GM23338 (cell line): ENCODE measurements at regions not wholly inside any gene's neighbourhood (a gene's known extent, or its start where the extent isn't known, plus 50 kb on each side); places are given as distances from the start of the nearest gene placed in this dataset.

Experiments used
- CTCF ChIP-seq, 2 experiments: fragments of 200-600 bp in 1 of 2; sonication (generic) in 1 of 2; conservative IDR thresholded peaks; 2 replicates each; pipeline versions ENCODE4 v1.5.1 to v1.6.1; 2016 to 2017; ENCODE audit warnings: antibody characterized with exemption in 2 of 2, low read depth in 2 of 2, mild to moderate bottlenecking in 2 of 2, moderate library complexity in 1 of 2
- ETS1 ChIP-seq: IDR thresholded peaks from 2 replicates; pipeline ENCODE4 v1.6.1; 2016; ENCODE audit warnings: antibody characterized with exemption
- EZH2 ChIP-seq: fragments of 200-600 bp; sonication (generic); IDR thresholded peaks from one replicate; pipeline ENCODE4 v1.8.0; 2017; ENCODE audit warnings: antibody characterized with exemption, mild to moderate bottlenecking, low read depth; ENCODE audit not compliant: unreplicated experiment
- JUNB ChIP-seq: IDR thresholded peaks from one replicate; pipeline ENCODE4 v1.6.1; 2016; ENCODE audit warnings: antibody characterized with exemption; ENCODE audit not compliant: unreplicated experiment
- NANOG ChIP-seq: IDR thresholded peaks from 2 replicates; pipeline ENCODE4 v1.6.1; 2016; ENCODE audit warnings: antibody characterized with exemption, borderline replicate concordance
- POLR2AphosphoS5 ChIP-seq: IDR thresholded peaks from 2 replicates; pipeline ENCODE4 v1.6.1; 2016; ENCODE audit warnings: antibody characterized with exemption, low read depth
- ZNF114 ChIP-seq: fragments of 250-450 bp; sonication (Bioruptor Pico); IDR thresholded peaks from 2 replicates; pipeline ENCODE4 v1.5.0; 2020; ENCODE audit warnings: mild to moderate bottlenecking, moderate library complexity
- ZNF462 ChIP-seq: fragments of 250-450 bp; sonication (Bioruptor Pico); IDR thresholded peaks from 2 replicates; pipeline ENCODE4 v1.5.0; 2020; ENCODE audit warnings: mild to moderate bottlenecking, moderate library complexity

- no peak for TF ChIP-seq ZNF462
- TF ChIP-seq POLR2AphosphoS5 = no peak
- TF ChIP-seq CTCF (conservative IDR thresholded peaks at IDR 0.05; ENCODE audit: low read depth in 2 of 2) = no peak
- no peak for TF ChIP-seq ZNF114 (CRISPR knock-in tag)
- TF ChIP-seq ETS1 = no peak
- no peak for TF ChIP-seq NANOG
- TF ChIP-seq EZH2 = no peak
- TF ChIP-seq JUNB = no peak
Measured at GRCh38 chr7:24229481-24230226, 54.3 kb upstream of the NPY start (continued).
